Medulla oblongata (tissue), 1 donor: ENCODE measurements at regions not wholly inside any gene's neighbourhood (a gene's known extent, or its start where the extent isn't known, plus 50 kb on each side); places are given as distances from the start of the nearest gene placed in this dataset.

Source experiments
- DNase-seq: peaks from one replicate; pipeline ENCODE4 v3.0.0-alpha.2; 2015; ENCODE audit errors: extremely low spot score

DNA sequence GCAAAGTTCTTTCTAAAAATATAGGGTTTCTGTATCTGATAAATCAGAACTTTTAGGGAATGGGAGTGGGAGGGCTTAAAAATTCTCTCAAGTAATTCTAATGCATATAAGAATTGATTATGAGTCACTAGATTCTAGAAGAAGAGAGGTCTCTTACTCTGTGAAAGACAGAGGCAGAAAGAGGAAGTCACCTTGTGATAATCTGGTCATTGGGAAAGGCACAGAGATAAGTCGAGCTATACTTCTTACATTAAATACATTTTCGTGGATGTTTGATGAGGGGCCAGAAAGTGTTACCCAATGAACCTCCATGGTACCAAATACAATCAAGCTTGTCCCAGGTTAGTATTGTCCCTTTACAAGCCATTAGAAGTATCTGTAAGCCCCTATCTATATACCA, 134.4 kb downstream of the MAD2L1 start:
- no peak for DNase-seq

GRCh38 chr4:119930546-119930945, 136.1 kb downstream of the MAD2L1 start:
- no peak for DNase-seq

GRCh38 chr4:119921830-119922229, 144.8 kb downstream of the MAD2L1 start:
- DNase-seq = no peak

GRCh38 chr4:119906277-119906676, 160.4 kb downstream of the MAD2L1 start:
- no peak for DNase-seq

- no peak for DNase-seq
Measured at GRCh38 chr4:119898211-119898610, 168.4 kb downstream of the MAD2L1 start.

DNA sequence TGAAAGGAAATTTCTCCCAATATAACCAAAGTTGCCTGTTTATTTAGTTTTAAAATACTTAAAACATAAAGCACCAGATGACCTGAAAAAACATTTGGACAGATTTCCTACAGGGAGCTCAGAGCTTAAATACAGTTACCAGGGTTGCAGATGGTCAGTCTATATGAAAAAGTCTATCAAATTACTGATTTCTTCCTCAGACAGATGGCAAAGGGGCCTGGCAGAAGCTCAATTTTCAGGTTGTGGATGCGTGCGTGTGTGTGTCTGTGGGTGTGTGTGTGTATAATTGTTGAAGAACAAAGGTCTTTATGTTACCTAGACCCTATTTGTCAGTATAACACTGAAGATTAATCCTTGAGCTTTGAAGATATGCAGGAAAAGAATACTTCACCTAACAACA, 169.4 kb downstream of the MAD2L1 start:
- no peak for DNase-seq

DNA sequence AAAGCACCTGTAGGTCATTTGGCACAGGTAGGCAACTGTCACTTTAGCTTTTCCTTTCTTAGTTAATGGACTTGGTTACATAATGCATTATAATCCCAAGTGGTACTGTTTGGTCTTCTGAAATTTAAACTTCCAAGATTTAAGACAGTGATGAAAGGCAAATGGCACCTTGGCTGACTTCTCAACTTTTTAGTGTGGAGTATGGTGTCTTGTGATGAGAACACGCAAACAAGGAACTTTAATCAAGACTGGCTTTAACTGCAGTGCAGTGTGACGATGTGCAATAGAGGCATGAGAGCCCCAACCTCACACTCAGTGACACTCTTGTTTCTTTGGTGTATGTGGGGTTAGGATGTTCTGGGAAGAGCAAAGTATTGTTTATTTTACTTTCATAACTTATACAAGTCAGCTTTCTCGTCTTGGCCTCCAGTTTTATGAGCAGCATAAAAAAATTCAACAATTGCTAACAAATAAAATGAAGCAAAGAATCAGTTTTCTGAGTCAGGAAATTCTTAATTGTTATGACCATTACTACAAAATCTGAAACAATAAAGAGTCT, 171.9 kb downstream of the MAD2L1 start:
- no peak for DNase-seq

DNA sequence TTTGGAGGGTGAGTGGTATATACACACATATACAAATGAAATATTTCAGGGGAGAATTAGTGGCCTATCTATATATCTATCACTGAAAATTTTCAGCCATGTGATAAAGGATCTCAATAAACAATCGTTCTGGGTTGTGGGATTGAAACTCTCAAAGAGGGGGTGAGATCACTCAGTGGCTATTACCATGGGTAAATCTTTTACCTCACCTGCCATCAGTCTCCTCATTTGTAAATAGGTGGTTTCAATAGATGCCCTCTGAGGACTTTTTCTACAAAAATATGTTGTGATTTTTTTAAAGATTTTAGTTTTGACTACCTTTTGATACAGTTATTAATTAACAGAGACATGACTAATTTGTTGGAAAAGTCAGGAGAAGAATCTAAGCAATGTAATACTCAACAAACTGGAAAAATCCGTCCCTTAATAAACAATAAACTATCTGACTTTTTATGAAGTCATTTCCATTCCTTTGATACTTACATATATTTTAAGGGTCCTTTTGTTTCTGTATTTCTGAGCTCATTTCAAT, 192.8 kb downstream of the MAD2L1 start:
- no peak for DNase-seq

DNA sequence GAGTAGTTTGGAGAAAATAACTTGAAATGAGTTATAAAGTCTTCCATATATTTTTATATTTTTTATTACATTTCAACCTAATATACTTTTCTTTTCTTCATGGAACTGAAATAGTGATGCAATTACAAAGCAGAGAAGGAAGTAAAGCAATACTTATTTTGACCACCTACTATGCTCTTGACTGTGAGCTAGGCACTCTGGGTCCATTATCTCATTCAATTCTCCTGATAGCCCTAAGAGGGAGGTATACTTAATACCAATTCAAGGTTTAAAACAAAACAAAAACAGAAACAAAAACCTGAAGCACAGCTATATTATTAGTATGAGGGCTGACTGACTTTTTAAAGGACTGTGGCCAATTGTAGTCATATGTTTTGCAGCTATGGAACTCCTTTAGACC, 193.5 kb downstream of the MAD2L1 start:
- no peak for DNase-seq

DNA sequence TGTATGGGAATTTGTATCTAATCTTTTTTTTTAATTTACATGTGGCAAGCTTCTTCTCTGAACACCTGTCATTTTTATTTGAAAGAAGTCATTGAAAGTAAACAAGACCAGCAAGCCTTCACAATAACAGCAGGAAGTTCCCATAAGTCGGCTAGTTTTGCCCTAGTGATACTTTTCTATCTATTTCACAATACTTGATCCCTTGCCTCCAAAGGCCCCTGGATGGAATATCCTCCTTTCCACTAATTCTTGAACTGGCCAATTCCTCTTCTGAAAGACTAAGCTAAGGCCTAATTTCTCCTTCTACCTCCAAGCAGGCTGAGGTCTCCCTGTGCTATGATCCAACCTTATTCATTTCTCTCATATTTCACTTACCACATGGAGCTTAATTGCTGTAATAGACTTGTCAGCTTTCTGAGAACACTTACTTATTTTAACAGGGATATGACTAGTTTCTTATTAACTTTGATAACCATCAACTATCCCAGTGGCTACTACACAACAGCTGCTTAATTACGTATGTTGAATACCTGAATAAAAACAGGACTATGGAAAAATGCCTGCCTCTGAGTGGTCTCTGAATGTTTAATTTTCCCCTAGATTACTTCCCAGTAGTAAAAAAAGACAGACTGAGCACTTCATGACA, 194.2 kb downstream of the MAD2L1 start:
- no peak for DNase-seq

DNA sequence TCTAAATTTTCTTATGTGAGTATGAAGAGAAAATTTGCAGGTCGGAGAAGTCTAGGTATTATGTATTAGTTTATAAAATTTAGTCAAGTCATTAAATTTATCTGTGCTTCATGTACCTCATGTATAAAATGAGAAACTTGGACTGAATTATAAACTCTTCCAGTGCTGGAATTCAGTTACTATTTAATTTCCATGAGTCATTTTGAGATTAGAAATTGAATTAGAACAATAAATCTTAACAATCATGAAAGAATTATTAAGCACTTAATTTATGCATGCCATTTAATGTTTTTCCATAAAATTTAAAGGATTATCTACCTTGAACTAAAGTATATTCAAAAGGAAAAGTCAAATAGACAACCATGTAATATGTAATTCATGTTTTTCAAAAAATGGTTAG, 195.8 kb downstream of the MAD2L1 start:
- no peak for DNase-seq

- DNase-seq = no peak
Measured at GRCh38 chr4:119865789-119866188, 200.9 kb downstream of the MAD2L1 start.

GRCh38 chr4:119865389-119865788, 201.3 kb downstream of the MAD2L1 start:
- DNase-seq = no peak

DNA sequence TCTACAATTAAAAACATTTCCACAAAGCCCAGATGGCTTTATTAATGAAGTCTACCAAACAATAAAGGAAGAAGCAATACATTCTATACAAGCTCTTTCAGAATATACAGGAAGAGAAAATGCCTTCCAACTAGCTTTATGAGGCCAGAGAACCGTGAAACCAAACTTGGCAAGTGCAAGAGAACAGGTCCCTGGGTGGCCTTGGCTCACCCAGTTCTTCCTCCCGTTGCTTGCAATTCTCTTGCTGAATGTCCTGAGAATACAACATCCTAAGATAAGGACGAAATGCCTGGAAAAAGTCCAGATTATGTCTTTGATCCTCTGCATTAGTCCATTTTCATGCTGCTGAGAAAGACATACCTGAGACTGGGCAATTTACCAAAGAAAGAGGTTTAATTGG, 204.9 kb downstream of the MAD2L1 start:
- no peak for DNase-seq

GRCh38 chr4:119858176-119858575, 208.5 kb downstream of the MAD2L1 start:
- no peak for DNase-seq

- no peak for DNase-seq
Measured at GRCh38 chr4:119854364-119854763, 212.3 kb downstream of the MAD2L1 start.

- DNase-seq = no peak
Measured at GRCh38 chr4:119851649-119852048, 215.0 kb downstream of the MAD2L1 start.

DNA sequence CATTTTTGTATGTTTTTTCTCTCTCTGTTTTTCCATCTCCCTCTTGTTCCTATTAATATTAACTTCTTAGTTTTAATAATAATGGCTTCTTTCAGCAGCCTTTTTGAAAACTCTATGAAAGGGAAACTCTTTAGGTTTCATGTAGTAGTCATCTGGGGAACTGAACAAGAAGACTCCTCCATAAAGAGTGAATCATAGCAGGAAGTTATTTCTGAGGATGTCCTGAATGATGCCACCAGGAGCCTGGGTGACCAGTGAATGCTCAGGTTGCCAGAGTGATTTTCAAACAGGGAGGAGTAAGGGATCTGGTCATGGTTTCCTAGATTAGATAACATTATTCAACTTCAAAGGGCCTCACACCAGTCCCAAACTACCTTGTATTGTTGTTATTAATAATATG, 212.8 kb upstream of the PDE5A start:
- DNase-seq = no peak

GRCh38 chr4:119835613-119835910, 207.0 kb upstream of the PDE5A start:
- DNase-seq = no peak

DNA sequence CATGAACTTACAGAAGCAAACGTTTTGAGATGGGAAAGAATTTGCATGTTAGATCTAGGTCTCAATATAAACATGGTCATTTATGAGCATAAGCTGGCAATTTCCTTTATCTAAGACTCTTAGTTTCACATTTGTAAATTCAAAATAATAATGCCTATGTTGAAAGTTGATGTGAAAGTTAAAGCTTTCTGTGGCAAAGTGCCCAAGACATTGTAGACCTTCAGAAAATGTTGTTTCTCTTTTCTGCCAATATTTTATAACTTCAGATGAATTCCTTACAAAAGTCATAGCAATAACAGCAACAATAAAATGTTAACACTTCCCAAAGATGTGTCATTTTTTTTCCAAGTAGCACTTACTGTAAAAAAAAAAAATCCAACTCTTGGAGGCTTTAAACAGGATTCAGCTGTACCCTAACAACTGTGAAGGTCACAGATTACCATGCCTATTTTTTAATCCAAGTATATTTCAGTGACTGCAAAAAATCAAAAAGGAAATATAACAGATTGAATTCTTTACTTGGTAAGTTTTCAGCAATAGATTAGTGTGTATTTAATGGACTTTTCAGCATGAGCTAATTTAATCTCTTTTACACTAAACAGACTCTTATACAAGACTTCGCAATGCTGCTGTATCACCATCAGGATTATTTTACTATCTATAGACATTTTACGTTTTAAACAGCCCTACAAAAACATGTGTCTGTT, 206.5 kb upstream of the PDE5A start:
- DNase-seq = no peak

- DNase-seq = no peak
Measured at GRCh38 chr4:119833611-119834010, 205.0 kb upstream of the PDE5A start.

- DNase-seq = no peak
Measured at GRCh38 chr4:119832776-119833175, 204.2 kb upstream of the PDE5A start.

- no peak for DNase-seq
Measured at GRCh38 chr4:119829326-119829725, 200.7 kb upstream of the PDE5A start.
